ENCODE measurements at regions not wholly inside any gene's neighbourhood (a gene's known extent, or its start where the extent isn't known, plus 50 kb on each side); places are given as distances from the start of the nearest gene placed in this dataset.

GRCh38 chr11:70853770-70854108, 398.6 kb downstream of the SHANK2 start:
- TF ChIP-seq CTCF (IDR thresholded peaks at IDR 0.05; ENCODE audit: poor library complexity, severe bottlenecking) (no peak), EP300 (conservative IDR thresholded peaks at IDR 0.05; ENCODE audit: poor library complexity, severe bottlenecking) (no peak)
